Esophagus squamous epithelium (tissue), 5 donors: ENCODE measurements at regions not wholly inside any gene's neighbourhood (a gene's known extent, or its start where the extent isn't known, plus 50 kb on each side); places are given as distances from the start of the nearest gene placed in this dataset.

Experiments used
- DNase-seq: peaks from one replicate; lab custom pipeline; 2025; lab: John Stamatoyannopoulos, UW
- H3K27ac ChIP-seq, 4 donors: fragments of 200-600 bp; sonication (generic); one replicate each; pipeline ENCODE4 v1.5.1; 2016 to 2019; ENCODE audit warnings: mild to moderate bottlenecking in 1 of 4
- H3K27me3 ChIP-seq, 4 donors: fragments of 200-600 bp; sonication (generic); 1 replicate in 3 of 4; 2 replicates in 1 of 4; pipeline versions ENCODE4 v1.5.1 to v1.6.0; 2017 to 2021; ENCODE audit warnings: antibody characterized with exemption in 1 of 4
- H3K36me3 ChIP-seq, 3 donors: fragments of 200-600 bp; sonication (generic); one replicate each; pipeline ENCODE4 v1.5.1; 2016 to 2019
- H3K4me1 ChIP-seq, 3 donors: fragments of 200-600 bp; sonication (generic); one replicate each; pipeline ENCODE4 v1.5.1; 2017 to 2019
- H3K4me3 ChIP-seq, 4 donors: fragments of 200-600 bp; sonication (generic); 1 replicate in 3 of 4; 2 replicates in 1 of 4; pipeline ENCODE4 v1.5.1; 2016 to 2019; ENCODE audit warnings: mild to moderate bottlenecking in 2 of 4, moderate library complexity in 1 of 4
- H3K9me3 ChIP-seq, 3 donors: fragments of 200-600 bp; sonication (generic); one replicate each; pipeline ENCODE4 v1.5.1; 2016 to 2019
- CTCF ChIP-seq, 6 experiments: fragments of 450-650 bp in 4 of 6; fragments of 200-600 bp in 2 of 6; sonication (generic) in 2 of 6; IDR thresholded peaks; one replicate each; pipeline ENCODE4 v1.5.1; 2016 to 2019; ENCODE audit warnings: antibody characterized with exemption in 6 of 6, mild to moderate bottlenecking in 4 of 6, moderate library complexity in 4 of 6
- POLR2A ChIP-seq, 4 donors: fragments of 450-650 bp; IDR thresholded peaks; one replicate each; pipeline ENCODE4 v1.6.1; 2017; ENCODE audit warnings: antibody characterized with exemption in 4 of 4, mild to moderate bottlenecking in 4 of 4, moderate library complexity in 3 of 4
- WGBS, 2 donors: methylation state at CpG; one replicate each; pipeline ENCODE4 v1.1.5; 2018; 5-methylcytosine and 5-hydroxymethylcytosine counted together
- intact Hi-C: fragments of 100-400 bp; cut with DNase I; formaldehyde crosslinking; loops from one replicate; pipeline ENCODE4 v1.15.0; 2022
- donor health status: DM: yes; HTN: yes; CAD: no.

GRCh38 chr2:129906139-129906860 lies 73.2 kb upstream of the RAB6C start:
- Histone ChIP-seq H3K4me1 (no peaks in the 10 kb centered on the region), H3K36me3 (no peaks in the 10 kb centered on the region), H3K27ac (no peak overlapping the region), H3K27me3 (peaks cover 0 to 10% (median 0%) of the 10 kb centered on the region in 4 donors), H3K9me3 (no peaks in the 10 kb centered on the region), H3K4me3 (no peak overlapping the region)
- DNase-seq, result no peak
- intact Hi-C loops, result no loop called here
- TF ChIP-seq POLR2A (IDR thresholded peaks at IDR 0.05) (no peak), CTCF (IDR thresholded peaks at IDR 0.05) (no peak)
- WGBS, 2 donors, result 71 to 82% methylated on average over 7 of the region's 13 CpGs

- no peak for DNase-seq
- WGBS, 2 donors, result 39 to 60% methylated on average over 4 to 6 of the region's 11 CpGs
- no peaks in the 10 kb centered on the region for H3K36me3 ChIP-seq
- H3K27ac ChIP-seq, result no peak overlapping the region
- H3K4me3 ChIP-seq, result no peak overlapping the region
- H3K9me3 ChIP-seq, result no peaks in the 10 kb centered on the region
- intact Hi-C loops, result no loop called here
- H3K27me3 ChIP-seq, result peaks cover 0 to 10% (median 0%) of the 10 kb centered on the region in 4 donors
- no peaks in the 10 kb centered on the region for H3K4me1 ChIP-seq
- no peak for TF ChIP-seq POLR2A (IDR thresholded peaks at IDR 0.05)
These were observed 72.6 kb upstream of the RAB6C start for GRCh38 chr2:129906861-129907235.

GRCh38 chr2:129907256-129907998 lies 72.0 kb upstream of the RAB6C start:
- 66% methylated on average over 7 to 13 of the region's 13 CpGs for WGBS, 2 donors
- Histone ChIP-seq H3K27ac (no peak overlapping the region), H3K9me3 (no peaks in the 10 kb centered on the region), H3K27me3 (peaks cover 0 to 10% (median 0%) of the 10 kb centered on the region in 4 donors), H3K4me1 (no peaks in the 10 kb centered on the region), H3K4me3 (no peak overlapping the region), H3K36me3 (no peaks in the 10 kb centered on the region)
- TF ChIP-seq POLR2A (IDR thresholded peaks at IDR 0.05), result no peak
- TF ChIP-seq CTCF (IDR thresholded peaks at IDR 0.05), result no peak
- no peak for DNase-seq
- intact Hi-C loops, result no loop called here

GRCh38 chr2:129908721-129909373 lies 70.6 kb upstream of the RAB6C start:
- H3K36me3 ChIP-seq, result no peaks in the 10 kb centered on the region
- no peak overlapping the region for H3K4me3 ChIP-seq
- intact Hi-C loops, result no loop called here
- 70 to 80% methylated on average over 1 to 2 of the region's 18 CpGs for WGBS, 2 donors
- H3K9me3 ChIP-seq, result no peaks in the 10 kb centered on the region
- DNase-seq, result no peak
- H3K27me3 ChIP-seq, result peaks cover 0 to 10% (median 0%) of the 10 kb centered on the region in 4 donors
- TF ChIP-seq POLR2A (IDR thresholded peaks at IDR 0.05) (no peak), CTCF (IDR thresholded peaks at IDR 0.05) (no peak)
- no peaks in the 10 kb centered on the region for H3K4me1 ChIP-seq
- no peak overlapping the region for H3K27ac ChIP-seq

- intact Hi-C loops, result no loop called here
- Histone ChIP-seq H3K36me3 (no peaks in the 10 kb centered on the region), H3K27ac (no peak overlapping the region), H3K4me1 (no peaks in the 10 kb centered on the region), H3K27me3 (peaks cover 0 to 10% (median 0%) of the 10 kb centered on the region in 4 donors), H3K4me3 (no peak overlapping the region), H3K9me3 (no peaks in the 10 kb centered on the region)
- TF ChIP-seq POLR2A (IDR thresholded peaks at IDR 0.05), result no peak
- no peak for TF ChIP-seq CTCF (IDR thresholded peaks at IDR 0.05)
- DNase-seq, result no peak
- 67 to 88% methylated on average over 2 to 6 of the region's 15 CpGs for WGBS, 2 donors
These were observed 69.6 kb upstream of the RAB6C start for GRCh38 chr2:129909651-129910418.
